ENCODE measurements at regions not wholly inside any gene's neighbourhood (a gene's known extent, or its start where the extent isn't known, plus 50 kb on each side); places are given as distances from the start of the nearest gene placed in this dataset.

DNA sequence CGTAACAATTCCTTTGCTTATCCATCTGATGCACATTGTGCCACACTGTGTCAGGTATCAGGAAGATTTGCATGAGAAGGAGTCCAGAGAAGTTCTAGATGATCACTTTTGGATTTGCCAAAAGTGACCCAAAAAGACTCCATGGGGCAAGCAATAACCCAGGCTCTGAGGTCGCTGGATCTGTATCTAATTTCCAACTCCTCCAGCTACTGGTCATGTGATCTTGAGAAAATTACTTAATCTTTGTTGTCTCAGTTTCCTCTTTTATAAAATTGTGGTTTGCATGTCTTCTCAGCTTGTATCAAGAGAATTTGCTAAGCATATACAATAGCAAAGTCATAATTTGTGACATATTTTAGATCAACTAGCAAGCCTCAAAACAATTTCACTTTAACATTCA, 61.3 kb upstream of the ITGA4 start:
- no peak overlapping the region for H3K4me3 ChIP-seq (ENCODE audit: low read length)
- no peaks in the 10 kb centered on the region for H3K27me3 ChIP-seq (ENCODE audit: insufficient read depth, low read length)
- H3K4me1 ChIP-seq (ENCODE audit: insufficient read depth, low read length) = peaks cover 23% of the 10 kb centered on the region
- H3K9me3 ChIP-seq (ENCODE audit: low read depth, low read length) = no peaks in the 10 kb centered on the region

DNA sequence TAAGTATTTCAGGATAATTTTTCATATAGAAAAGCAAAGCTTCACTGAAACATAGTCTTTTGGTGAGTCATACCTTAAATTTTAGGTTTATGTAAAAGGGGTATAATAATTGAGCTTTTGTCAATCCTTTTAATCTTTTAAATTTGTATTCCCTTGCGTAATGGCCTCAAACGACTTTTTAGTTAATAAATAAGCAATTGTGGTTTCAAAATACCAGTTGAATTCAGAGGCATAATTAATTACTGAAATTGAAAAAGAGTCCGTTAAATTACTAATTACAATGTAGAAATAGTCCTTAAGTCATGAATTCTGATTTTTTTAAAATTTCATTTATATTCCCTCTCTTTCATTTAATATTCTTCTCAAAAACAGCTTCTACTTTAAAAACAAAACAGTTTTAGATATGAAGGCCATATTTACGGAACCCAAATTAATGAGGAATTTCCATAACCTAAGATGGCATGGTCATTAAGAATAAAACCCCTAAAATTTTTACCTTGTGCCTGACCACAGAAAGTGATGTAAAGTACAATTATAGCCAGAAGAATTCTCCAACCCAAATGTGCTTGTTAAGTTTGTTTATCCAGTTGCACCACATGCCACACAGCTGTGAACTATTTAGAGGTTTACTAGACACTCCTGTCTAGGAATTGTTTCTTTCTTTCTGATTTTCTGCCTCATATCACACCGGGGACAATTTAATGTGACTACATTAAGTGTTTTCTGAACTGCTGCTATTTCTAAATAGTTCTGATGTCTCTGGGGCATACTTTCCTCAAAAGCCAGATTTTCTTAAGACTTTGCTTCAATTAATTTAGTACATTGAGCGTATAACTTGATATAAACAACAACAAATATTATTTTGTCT, 60.7 kb upstream of the ITGA4 start:
- H3K9me3 ChIP-seq (ENCODE audit: low read depth, low read length) = no peaks in the 10 kb centered on the region
- no peak overlapping the region for H3K4me3 ChIP-seq (ENCODE audit: low read length)
- H3K27me3 ChIP-seq (ENCODE audit: insufficient read depth, low read length) = no peaks in the 10 kb centered on the region
- peaks cover 23% of the 10 kb centered on the region for H3K4me1 ChIP-seq (ENCODE audit: insufficient read depth, low read length)

DNA sequence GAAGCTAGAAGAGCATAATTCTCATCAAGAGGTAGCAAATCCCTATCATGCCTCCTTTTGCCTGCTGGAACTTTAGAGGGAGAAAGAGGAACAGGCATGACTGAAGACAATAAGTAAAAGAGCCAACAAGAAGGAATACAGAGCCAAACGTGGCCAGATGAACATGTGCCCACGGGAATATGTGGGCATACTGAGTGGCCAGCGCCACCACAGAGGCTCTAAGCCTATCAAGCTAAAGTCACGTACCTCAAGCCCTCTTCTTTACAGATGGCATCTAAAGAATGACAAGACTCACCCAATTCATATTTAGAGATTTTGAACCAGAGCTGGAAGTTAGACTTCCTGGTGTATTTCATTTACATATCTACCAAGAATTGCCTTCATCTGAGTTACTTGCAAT, 59.9 kb upstream of the ITGA4 start:
- Histone ChIP-seq H3K4me3 (ENCODE audit: low read length) (no peak overlapping the region), H3K9me3 (ENCODE audit: low read depth, low read length) (no peaks in the 10 kb centered on the region), H3K4me1 (ENCODE audit: insufficient read depth, low read length) (peaks cover 23% of the 10 kb centered on the region), H3K27me3 (ENCODE audit: insufficient read depth, low read length) (no peaks in the 10 kb centered on the region)

- Histone ChIP-seq H3K9me3 (ENCODE audit: low read depth, low read length) (no peaks in the 10 kb centered on the region), H3K27me3 (ENCODE audit: insufficient read depth, low read length) (no peaks in the 10 kb centered on the region), H3K4me1 (ENCODE audit: insufficient read depth, low read length) (peaks cover 23% of the 10 kb centered on the region), H3K4me3 (ENCODE audit: low read length) (no peak overlapping the region)
These were observed 59.2 kb upstream of the ITGA4 start for GRCh38 chr2:181398000-181398399.

DNA sequence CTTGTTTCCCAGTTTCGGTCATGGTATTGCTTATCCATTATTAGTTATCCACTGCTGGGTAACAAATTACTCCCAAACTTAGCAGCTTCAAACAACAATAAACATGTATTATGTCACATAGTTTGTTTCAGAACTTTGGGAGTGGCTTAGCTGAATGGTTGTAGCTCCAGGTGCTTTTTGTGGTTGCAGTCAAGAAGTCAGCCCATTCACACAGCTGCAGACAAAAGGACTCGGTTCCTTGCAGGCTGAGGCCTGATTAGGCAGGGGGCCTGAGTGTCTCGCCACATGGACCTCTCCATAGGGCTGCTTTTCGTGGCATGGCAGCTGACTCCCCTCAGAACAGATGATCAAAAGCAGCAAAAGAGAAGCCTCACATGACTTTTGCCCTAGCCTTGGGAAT, 58.2 kb upstream of the ITGA4 start:
- Histone ChIP-seq H3K4me1 (ENCODE audit: insufficient read depth, low read length) (peaks cover 15% of the 10 kb centered on the region), H3K27me3 (ENCODE audit: insufficient read depth, low read length) (no peaks in the 10 kb centered on the region), H3K4me3 (ENCODE audit: low read length) (no peak overlapping the region), H3K9me3 (ENCODE audit: low read depth, low read length) (no peaks in the 10 kb centered on the region)

GRCh38 chr2:181404472-181404871, 52.7 kb upstream of the ITGA4 start:
- H3K9me3 ChIP-seq (ENCODE audit: low read depth, low read length) = no peaks in the 10 kb centered on the region
- H3K4me3 ChIP-seq (ENCODE audit: low read length) = no peak overlapping the region
- peaks cover 24% of the 10 kb centered on the region for H3K4me1 ChIP-seq (ENCODE audit: insufficient read depth, low read length)
- no peaks in the 10 kb centered on the region for H3K27me3 ChIP-seq (ENCODE audit: insufficient read depth, low read length)

DNA sequence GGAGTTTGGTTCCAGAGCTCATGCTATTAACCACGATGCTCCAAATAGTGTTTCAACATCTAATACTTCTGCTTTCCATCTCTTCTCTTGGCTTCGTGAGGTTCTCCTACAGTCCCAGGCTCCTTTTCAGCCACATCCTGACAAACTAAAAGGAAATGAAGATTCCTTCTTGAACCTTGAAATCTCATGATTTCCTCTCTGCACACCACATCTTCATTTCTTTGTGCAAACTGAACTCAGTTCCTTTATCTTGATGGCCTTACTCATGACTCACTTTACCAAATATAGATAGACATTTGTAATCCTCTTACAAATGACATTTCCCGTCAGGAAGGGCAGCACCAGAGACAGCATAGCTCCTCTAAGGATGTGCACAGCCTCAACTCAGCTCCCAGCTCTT, 50.0 kb upstream of the ITGA4 start:
- H3K4me3 ChIP-seq (ENCODE audit: low read length) = no peak overlapping the region
- no peaks in the 10 kb centered on the region for H3K27me3 ChIP-seq (ENCODE audit: insufficient read depth, low read length)
- no peaks in the 10 kb centered on the region for H3K9me3 ChIP-seq (ENCODE audit: low read depth, low read length)

More for the DNA sequence above, 50.0 kb upstream of the ITGA4 start:
- peaks cover 40% of the 10 kb centered on the region for H3K4me1 ChIP-seq (ENCODE audit: insufficient read depth, low read length)

Data from mononuclear cell (primary cell).